Activated CD4-positive, CD25-positive, alpha-beta regulatory T cell (primary cell): ENCODE measurements at regions not wholly inside any gene's neighbourhood (a gene's known extent, or its start where the extent isn't known, plus 50 kb on each side); places are given as distances from the start of the nearest gene placed in this dataset.

Experiments used
- DNase-seq, 4 experiments: peaks; one replicate each; lab custom pipeline; 2025; lab: John Stamatoyannopoulos, UW

DNA sequence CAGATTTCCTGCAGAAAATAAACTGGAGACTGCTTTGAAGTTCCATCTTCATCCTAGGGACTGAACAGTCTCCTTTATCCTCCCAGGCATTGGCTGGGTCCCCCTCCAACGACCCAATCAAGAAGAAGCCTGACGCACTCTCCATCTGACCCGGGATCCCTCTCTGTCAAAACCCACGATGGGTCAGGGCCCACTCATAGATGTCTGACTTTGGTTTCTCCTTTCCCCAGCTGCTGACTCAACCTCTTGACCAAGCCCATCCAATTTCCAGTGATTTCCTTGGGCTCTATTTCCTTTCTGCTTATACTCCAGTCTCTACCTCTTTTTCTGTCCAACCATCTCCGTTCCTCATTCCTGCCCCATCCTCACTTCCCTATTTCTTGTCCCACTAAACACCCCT lies 189.7 kb downstream of the MIAT start:
- no peak for DNase-seq

- DNase-seq, result no peak
Measured at GRCh38 chr22:26847816-26848215, 190.4 kb downstream of the MIAT start.

DNA sequence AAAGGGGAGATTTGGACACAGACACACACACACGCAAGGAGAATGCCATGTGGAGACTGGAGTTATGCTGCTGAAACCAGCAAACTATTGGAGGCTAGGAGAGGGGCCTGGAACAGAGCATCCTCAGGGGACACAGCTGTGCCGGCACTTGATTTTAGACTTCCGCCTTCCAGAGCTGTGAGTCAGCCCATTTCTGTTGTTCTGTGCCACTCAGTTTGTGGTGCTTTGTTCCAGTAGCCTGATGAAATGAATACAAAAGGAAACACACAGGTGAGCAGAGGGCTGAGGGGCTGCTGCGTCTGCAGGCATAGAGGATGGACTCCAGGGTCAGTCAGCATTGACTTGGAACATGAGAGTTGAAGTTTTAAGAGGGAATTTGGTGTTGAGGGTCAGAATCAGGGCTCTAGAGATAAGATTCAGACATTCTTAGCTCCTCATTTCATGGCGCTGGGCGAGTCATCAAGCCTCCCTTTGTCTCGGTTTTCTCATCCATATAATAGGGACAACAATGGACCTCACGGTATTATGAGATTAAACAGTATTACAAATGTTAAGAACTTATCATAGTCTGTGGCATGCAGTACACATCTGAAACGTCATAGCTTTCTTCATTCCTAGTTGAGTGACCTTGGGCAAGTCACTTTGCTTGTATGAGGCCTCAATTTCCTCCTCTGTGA lies 191.0 kb downstream of the MIAT start:
- DNase-seq, result no peak

- DNase-seq, result no peak
Measured at GRCh38 chr22:26849575-26849974, 192.2 kb downstream of the MIAT start.

GRCh38 chr22:26851125-26851524 lies 193.7 kb downstream of the MIAT start:
- no peak for DNase-seq

DNA sequence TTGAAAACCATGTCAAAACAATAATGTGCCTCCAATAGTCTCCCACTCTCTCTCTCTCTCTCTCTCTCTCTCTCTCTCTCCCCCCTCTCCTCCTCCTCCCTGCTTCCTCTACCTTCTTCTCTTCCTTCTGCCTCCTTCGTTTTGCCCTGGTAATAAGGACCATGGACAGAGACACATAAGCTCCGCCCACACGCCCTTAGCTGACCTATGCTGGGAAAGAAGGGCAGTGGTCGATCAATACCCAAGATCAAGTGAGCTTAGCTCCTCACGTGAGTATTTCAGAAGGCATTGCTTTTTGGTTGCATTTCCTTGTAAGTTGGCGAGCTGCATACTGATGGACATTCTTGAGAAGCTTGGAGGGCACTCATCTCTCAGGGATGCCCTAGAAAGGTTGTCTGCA lies 194.8 kb downstream of the MIAT start:
- DNase-seq, result no peak

DNA sequence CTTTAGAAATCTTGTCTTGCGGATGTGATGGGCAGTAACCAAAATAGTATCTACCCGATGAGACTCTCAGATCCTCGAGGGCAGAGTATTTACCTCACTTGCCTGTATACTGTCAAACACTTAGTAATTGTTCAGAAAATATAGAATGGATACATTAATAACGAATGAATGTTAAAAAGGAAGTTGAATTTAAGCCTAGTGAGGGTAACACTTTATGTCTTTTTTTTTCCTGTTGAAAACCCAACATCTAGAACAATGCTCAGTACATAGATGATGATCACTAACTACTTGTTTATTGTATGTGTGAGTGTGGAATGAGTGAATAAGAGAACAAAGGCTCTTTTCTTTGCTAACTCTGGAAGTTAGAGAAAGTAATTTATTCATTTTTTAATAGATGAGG lies 195.7 kb downstream of the MIAT start:
- DNase-seq, result no peak

DNA sequence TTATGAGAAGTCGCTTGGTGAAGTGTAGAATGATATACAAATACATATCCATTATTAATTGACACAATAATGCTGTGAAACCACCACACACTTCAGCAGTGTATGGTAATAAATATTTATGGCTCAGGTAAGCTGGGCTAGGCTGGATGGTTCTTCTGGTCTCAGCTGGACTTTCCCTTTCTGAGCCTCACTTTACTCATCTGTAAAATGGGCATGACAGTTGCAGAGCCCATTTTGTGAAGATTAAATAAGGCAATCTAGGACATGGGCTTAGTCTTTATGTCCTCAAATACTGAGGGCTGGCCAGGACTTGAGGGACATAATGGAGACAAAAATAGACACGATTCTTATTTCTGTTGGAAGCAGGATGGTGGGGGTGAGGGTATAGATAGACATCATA lies 196.1 kb downstream of the MIAT start:
- no peak for DNase-seq

DNA sequence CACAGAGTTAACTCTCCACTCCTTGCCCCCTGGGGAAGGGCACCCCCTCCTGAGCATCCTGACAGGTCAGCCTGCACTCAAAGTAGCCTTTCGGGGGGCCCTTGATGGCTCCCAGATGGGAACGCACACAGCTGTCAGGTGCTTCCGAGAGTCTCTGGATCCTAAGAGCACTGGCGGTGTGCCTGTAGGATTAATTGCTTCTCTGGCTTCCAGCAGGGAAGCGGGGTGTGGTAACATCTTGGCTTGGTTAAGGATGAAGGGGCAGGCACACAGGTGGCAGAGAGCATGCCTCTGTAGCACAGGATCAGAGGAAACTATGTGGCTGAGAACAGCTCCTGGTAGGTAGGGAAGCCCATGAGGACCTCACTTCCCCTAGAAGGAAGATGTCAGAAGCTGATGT lies 199.8 kb downstream of the MIAT start:
- no peak for DNase-seq

GRCh38 chr22:26860301-26860700 lies 202.9 kb downstream of the MIAT start:
- no peak for DNase-seq

DNA sequence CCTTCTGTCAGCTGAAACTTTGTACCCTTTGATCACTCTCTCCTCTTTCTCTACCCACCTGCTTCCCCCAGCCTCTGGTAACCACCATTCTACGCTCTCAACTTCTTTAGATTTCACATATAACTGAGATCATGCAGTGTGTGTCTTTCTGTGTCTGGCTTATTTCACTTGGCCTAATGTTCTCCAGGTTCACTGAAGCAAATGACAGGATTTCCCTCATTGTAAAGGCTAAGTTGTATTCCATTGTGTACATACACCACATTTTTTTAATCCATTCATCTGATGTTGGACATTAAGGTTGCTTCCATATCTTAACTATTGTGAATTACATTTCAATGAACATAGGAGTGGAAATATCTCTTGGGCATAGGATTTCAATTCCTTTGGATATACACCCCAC lies 207.6 kb downstream of the MIAT start:
- no peak for DNase-seq

GRCh38 chr22:26883393-26883792 lies 226.0 kb downstream of the MIAT start:
- DNase-seq, result no peak

DNA sequence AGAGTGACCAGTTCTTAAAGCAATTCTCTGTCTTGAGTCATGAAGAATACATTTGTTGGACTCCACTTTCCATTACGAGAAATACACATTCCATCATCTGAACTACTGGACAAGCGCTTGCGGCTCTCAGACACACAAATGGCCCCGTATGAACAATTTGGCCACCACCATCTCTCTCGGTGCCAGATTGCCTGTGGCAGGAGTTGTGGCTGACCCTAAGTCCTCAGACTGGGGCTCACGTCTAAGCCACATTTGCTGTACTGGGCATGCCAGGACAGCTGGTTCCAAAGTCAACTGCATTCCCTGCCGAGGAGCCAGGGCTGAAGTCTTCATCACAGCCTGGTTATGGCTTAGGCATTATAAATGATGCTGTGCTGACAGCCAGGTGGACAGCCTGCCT lies 227.5 kb downstream of the MIAT start:
- no peak for DNase-seq

DNA sequence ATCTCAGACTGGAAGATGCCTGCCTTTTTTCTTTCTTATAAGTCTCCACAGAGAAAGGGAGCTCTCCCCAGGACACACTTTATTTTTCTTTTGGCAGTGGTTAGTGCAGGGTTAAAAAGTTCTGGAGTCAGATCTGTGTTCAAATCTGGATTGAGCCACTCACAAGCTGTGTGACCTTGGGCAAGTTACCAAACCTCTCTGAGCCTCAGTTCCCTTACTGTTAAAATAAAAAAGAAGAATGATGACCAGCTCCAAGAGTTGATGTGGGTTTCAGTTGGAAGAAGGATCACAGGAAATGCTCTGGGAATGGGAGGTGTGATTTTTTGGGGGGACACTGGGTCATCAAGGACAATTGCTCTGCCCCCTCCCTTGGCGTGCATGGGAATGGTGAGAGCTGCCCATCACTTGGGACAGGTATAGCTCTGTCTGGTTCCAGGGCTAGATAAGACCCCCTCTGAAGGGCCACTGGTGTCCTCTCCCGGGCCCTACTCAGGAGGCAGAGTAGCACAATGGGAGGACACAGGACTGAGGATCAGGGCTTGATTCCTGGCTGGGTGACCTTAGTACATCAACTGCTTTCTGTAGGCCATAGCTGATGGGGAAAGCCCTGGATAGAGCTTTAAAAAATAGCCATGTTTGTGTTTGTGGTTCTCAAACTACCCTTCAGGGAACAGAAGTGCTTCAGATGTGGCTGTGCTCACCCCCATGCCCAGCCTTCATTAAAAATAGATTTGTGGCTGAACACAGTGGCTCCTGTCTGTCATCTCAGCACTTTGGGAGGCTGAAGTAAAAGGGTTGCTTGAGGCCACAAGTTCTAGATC lies 228.3 kb downstream of the MIAT start:
- DNase-seq, result no peak

DNA sequence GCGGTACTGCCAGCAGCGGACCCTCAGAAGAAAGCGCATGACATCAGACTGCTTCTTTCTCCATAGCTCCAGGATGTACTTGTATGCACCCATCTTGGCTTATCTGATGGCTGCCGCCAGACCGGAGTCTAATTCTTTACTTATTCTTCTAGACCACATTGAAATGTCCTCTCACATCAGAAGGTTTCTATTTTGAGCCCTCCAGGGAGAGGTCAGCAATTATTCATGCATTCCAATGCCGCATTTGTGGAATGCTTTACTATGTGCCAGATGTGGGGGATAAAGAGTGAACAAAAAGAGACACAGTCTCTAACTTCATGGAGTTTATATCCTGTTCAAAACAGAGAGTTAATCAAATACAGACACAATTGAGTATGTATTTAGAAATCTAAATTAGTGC lies 230.1 kb downstream of the MIAT start:
- no peak for DNase-seq

DNA sequence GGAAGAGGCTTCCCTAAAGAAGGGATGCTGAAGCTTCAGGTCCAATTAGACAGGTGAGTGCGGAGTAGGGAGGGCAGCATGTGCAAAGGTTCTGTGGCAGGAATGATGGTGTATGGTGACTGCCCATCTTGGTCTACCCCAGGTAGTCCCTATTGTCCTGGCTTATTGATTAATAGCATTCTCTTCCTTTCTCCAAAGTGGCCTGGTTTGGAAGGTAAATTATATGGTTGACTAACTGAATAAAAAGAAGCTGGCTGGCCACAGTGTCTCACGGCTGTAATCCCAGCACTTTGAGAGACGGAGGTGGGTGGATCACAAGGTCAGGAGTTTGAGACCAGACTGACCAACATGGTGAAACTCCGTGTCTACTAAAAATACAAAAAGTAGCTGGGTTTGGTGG lies 230.5 kb downstream of the MIAT start:
- DNase-seq, result no peak

GRCh38 chr22:26888887-26889286 lies 231.5 kb downstream of the MIAT start:
- DNase-seq, result no peak

DNA sequence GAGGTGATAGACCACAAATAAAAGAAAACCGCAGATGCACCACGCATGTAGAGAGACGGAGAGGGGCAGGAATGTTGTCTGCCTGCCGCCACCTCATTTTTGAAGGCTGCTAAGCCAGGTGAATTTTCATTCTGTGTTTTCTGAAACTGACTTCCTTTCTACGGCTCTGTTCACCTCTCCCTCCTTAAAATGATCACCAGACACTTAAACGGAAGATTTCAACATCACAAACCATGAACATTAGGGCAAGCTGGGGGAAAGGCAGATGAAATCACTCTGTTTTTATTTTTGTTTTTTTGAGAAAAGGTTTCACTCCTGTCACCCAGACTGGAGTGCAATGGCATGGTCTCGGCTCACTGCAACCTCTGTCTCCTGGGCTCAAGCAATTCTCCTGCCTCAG lies 232.4 kb downstream of the MIAT start:
- no peak for DNase-seq

GRCh38 chr22:26890870-26891269 lies 233.5 kb downstream of the MIAT start:
- no peak for DNase-seq

- DNase-seq, result no peak
Measured at GRCh38 chr22:26891429-26891828, 234.0 kb downstream of the MIAT start.

DNA sequence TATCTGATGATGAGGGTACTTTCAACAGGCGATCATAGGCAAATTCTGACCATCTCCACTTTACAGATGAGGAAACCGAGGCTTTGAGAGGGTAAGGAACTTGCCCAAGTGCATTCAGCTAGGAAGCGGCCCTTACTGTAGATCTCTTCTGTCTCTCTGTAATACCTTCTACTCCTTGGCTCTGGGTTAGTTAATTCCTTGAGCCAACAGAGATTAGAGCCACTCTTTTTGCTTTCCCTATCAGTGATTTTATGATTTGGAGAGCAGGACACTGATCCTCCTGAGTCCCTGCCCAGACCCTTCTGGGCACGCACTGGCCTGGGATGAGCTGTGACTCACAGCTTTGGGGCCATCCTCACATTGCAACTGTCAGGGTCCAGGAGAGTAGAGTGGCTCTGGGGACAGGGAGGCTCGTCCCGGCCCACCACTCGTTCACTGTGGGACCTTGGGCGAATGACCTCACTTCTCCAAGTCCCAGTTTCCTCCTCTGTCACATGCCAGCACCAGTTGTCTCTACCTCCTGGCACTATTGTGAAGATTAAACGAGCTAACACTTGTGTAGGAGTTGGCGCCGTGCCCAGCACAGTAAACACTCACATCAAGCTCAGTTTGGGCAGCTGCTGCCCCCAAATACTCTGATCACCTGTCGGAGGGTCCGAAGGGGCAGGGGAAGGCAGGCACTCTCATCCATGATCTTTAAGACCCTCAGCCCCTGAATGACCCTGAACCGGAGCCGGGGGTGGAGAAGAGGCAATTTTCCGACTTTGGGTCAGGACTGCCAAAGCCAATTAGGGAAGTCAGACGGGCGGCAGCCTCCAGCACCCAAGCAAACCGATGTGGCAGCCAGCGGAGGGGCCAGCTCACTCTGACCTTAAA lies 235.0 kb downstream of the MIAT start:
- DNase-seq, result no peak

DNA sequence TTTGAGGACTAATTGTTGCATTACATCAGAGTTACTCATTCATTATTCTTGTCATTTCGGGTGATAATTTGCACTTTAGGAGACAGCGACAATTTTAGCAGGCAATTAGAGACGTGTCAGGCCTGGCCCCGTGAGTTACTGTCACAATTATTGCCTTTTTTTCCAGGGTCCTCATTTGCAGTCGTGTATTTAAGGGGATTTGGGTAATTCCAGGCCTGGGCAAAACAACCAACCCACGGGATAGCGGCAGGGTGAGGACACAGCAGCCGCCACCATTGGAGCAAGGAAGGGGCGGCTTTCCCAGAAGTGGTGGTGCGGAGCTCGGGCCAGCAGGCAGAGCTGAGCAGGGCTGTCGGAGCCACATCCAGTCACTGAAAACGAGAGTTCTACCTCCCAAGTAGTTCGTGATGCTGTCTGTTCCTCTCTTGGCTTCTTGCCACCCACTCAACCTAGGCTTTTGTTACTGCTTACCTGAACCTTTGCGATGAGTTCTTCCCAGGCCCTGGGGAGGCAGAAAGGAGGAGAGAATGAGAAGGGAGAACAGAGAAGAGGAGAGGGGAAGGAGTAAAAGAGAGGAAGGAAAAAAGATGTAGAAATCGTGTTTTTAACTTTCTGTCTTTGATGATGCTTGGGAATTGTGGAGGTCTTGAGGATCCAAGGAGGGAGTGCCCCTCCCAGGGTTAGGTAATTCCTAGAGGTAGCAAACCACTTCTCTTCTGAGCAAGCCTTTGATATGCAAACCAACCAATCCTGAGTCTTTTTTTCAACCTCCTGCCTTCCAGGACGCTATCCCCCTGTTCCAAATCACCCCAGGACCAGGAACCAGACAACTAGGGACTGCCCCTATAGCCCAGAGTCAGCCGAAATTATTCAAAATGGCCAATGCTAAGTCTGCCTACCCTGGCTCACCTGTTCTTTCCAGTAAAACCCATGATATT lies 236.1 kb downstream of the MIAT start:
- no peak for DNase-seq
